SK-N-MC (cell line): ENCODE measurements at regions not wholly inside any gene's neighbourhood (a gene's known extent, or its start where the extent isn't known, plus 50 kb on each side); places are given as distances from the start of the nearest gene placed in this dataset.

Source experiments
- EZH2 ChIP-seq: fragments of 200-600 bp; sonication (generic); IDR thresholded peaks from one replicate; pipeline ENCODE4 v1.6.1; 2017; ENCODE audit warnings: antibody characterized with exemption
- FOXP2 ChIP-seq: optimal IDR thresholded peaks from 2 replicates; pipeline ENCODE3; 2011; ENCODE audit warnings: mild to moderate bottlenecking, moderate library complexity; ENCODE audit not compliant: insufficient read depth; ENCODE audit errors: extremely low read length, control extremely low read depth
- POLR2AphosphoS5 ChIP-seq: IDR thresholded peaks from 2 replicates; pipeline ENCODE4 v1.6.1; 2012; ENCODE audit warnings: mild to moderate bottlenecking, low read depth, low read length, borderline replicate concordance

GRCh38 chr20:7432612-7433011 is 507.6 kb downstream of the HAO1 start:
- no peak for TF ChIP-seq EZH2
- TF ChIP-seq POLR2AphosphoS5: no peak
- TF ChIP-seq FOXP2: no peak
